Kidney (tissue), 13 donors: ENCODE measurements at regions not wholly inside any gene's neighbourhood (a gene's known extent, or its start where the extent isn't known, plus 50 kb on each side); places are given as distances from the start of the nearest gene placed in this dataset.

Experiments
- DNase-seq, 5 donors: peaks; one replicate each; pipeline ENCODE4 v3.0.0-alpha.2; 2013 to 2020
- FAIRE-seq: peaks from 2 replicates; lab custom pipeline; 2012; peaks lifted over from hg19 to GRCh38; lab: Jason Lieb, UNC
- H3K27ac ChIP-seq, 2 donors: one replicate each; pipeline ENCODE4 v1.7.0; 2013; ENCODE audit warnings: low read depth in 2 of 2, low read length in 2 of 2, inconsistent platforms in 1 of 2
- H3K27me3 ChIP-seq: one replicate; pipeline ENCODE4 v1.7.1; 2013; ENCODE audit warnings: low read length, inconsistent platforms; ENCODE audit not compliant: control insufficient read depth, insufficient read depth
- H3K36me3 ChIP-seq, 3 donors: one replicate each; pipeline versions ENCODE4 v1.7.0 to v1.7.1; 2013; ENCODE audit warnings: low read length in 3 of 3, control low read depth in 1 of 3, inconsistent platforms in 1 of 3; ENCODE audit not compliant: insufficient read depth in 3 of 3, control insufficient read depth in 2 of 3
- H3K4me1 ChIP-seq, 3 donors: one replicate each; pipeline versions ENCODE4 v1.7.0 to v1.7.1; 2013; ENCODE audit warnings: low read length in 3 of 3, inconsistent platforms in 1 of 3, low read depth in 1 of 3; ENCODE audit not compliant: control insufficient read depth in 2 of 3, insufficient read depth in 2 of 3
- H3K4me3 ChIP-seq, 3 donors: one replicate each; pipeline versions ENCODE4 v1.7.0 to v1.8.1; 2013; ENCODE audit warnings: low read length in 3 of 3, control low read depth in 1 of 3, inconsistent platforms in 1 of 3
- H3K9ac ChIP-seq, 3 donors: one replicate each; pipeline versions ENCODE4 v1.7.0 to v1.7.1; 2013; ENCODE audit warnings: low read length in 3 of 3, control low read depth in 1 of 3, inconsistent platforms in 1 of 3
- H3K9me3 ChIP-seq, 3 donors: one replicate each; pipeline versions ENCODE4 v1.7.0 to v1.7.1; 2013; ENCODE audit warnings: low read length in 3 of 3, control low read depth in 1 of 3, inconsistent platforms in 1 of 3; ENCODE audit not compliant: control insufficient read depth in 2 of 3, insufficient read depth in 1 of 3
- intact Hi-C: fragments of 100-400 bp; cut with DNase I; formaldehyde crosslinking; loops from one replicate; pipeline ENCODE4 v1.11.1; 2022
- TF ChIP-seq, protein P1 (sequence below): IDR thresholded peaks from 3 replicates; pipeline ENCODE4 v1.5.1; 2012; ENCODE audit warnings: mild to moderate bottlenecking, moderate library complexity, borderline replicate concordance; ENCODE audit not compliant: insufficient read depth; ENCODE audit errors: extremely low read depth
- donor health status: control.
- donor health status: control.
- donor health status: control.
- donor health status: control.
- donor health status: control.
- donor health status: DM: yes; HTN: yes; CAD: no.
- donor health status: Normal renal cell carcinoma (clear cell type).

DNA sequence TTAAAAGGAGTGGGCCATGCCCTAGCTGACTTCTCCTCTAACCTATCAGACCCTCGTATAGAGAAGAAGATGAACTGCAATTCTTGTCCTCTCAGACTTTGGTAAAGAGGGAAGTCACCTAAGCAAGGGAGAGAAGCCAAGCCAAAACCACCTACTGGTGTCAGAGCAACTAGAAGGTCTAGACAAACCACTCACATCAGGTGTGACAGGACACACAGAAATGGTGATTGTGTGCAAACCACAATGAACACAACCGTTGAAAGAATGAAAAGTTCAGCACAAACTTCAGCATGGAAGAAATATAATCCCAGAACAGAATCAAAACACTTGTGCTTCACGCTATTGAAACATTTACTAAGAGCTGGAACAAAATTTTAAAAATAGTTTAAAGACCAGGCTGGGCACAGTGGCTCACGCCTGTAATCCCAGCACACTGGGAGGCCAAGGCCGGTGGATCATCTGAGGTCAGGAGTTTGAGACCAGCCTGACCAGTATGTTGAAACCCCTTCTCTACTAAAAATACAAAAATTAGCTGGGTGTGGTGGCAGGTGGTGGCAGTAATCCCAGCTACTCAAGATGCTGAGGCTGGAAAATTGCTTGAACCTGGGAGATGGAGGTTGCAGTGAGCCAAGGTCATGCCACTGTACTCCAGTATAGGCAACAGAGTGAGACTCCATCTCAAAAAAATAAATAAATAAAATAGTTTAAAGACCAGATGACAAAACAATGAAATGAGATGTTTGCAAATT, 56.2 kb upstream of the NTF3 start:
- no peak for FAIRE-seq
- Histone ChIP-seq H3K27me3 (no peaks in the 10 kb centered on the region), H3K4me3 (no peak overlapping the region), H3K9ac (no peak overlapping the region), H3K4me1 (no peaks in the 10 kb centered on the region), H3K27ac (no peak overlapping the region), H3K9me3 (no peaks in the 10 kb centered on the region), H3K36me3 (no peaks in the 10 kb centered on the region)
- intact Hi-C loops: no loop called here
- DNase-seq: no peak
- TF ChIP-seq, protein P1, sequence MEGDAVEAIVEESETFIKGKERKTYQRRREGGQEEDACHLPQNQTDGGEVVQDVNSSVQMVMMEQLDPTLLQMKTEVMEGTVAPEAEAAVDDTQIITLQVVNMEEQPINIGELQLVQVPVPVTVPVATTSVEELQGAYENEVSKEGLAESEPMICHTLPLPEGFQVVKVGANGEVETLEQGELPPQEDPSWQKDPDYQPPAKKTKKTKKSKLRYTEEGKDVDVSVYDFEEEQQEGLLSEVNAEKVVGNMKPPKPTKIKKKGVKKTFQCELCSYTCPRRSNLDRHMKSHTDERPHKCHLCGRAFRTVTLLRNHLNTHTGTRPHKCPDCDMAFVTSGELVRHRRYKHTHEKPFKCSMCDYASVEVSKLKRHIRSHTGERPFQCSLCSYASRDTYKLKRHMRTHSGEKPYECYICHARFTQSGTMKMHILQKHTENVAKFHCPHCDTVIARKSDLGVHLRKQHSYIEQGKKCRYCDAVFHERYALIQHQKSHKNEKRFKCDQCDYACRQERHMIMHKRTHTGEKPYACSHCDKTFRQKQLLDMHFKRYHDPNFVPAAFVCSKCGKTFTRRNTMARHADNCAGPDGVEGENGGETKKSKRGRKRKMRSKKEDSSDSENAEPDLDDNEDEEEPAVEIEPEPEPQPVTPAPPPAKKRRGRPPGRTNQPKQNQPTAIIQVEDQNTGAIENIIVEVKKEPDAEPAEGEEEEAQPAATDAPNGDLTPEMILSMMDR: no peak

DNA sequence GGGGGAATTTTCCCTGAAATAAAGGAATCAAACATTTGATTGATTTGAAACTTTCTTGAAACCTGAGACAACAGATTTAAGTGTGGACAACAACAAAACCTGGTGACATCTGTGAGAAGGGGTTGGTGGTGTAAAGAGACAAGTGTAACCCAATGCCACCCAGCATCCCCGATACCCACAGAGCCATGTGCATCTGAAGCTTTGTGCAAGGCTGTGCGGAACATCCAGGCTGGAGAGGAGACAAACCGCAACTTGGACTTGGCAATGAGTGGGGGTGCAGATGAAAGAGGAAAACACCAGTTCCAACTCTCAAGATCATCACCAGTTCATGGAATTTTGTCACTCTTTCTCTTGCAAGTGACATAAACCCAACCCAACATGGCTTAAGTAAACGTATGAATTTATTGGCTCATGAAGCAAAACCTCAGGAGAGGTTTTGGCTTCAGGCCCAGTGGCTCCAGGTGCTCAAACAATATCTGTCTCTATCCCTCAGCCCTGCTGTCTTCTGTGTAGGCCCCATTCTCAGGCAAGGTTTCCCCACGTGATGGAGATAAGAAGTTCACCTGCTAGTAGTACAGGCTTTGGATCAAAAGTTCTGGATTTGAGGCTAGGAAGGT, 55.2 kb upstream of the NTF3 start:
- FAIRE-seq: no peak
- H3K4me1 ChIP-seq: no peaks in the 10 kb centered on the region
- no peaks in the 10 kb centered on the region for H3K36me3 ChIP-seq
- intact Hi-C loops: no loop called here
- H3K9me3 ChIP-seq: no peaks in the 10 kb centered on the region
- TF ChIP-seq, protein P1: no peak
- DNase-seq: no peak
- no peak overlapping the region for H3K4me3 ChIP-seq
- H3K27ac ChIP-seq: no peak overlapping the region
- H3K9ac ChIP-seq: no peak overlapping the region
- H3K27me3 ChIP-seq: no peaks in the 10 kb centered on the region

DNA sequence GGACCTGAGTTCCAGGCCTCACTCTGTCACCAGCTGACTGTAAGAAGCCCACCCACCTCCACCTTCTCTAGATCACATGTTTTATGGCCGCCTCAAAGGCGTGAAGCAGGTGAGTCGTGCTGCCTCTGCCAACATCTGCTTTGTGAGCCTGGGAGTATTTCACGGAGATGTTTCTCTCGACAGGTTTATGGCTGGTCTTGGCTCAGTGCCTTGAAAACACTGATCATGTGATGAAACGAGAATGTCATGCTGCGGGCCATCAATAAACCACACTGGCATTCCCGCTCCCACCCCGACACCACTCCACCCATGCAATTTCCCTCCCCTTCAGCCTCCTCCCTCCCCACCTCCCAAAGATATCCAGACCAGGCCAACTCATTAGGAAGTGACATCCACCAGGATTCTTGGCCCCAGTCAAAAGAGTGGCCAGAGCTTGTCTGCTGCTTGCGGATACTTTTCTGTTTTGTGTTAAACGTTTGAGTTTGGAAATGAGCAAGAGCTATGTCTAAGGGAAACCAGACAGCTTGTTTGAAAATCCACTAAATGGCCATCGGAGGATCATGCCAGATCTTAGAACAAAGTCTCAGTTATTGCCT, 53.8 kb upstream of the NTF3 start:
- no peaks in the 10 kb centered on the region for H3K9me3 ChIP-seq
- FAIRE-seq (no peak), DNase-seq (peak in 4 of 5 donors; percentile 83 to 93 (median 89))
- no peak overlapping the region for H3K9ac ChIP-seq
- H3K27me3 ChIP-seq: no peaks in the 10 kb centered on the region
- H3K27ac ChIP-seq: no peak overlapping the region
- TF ChIP-seq, protein P1: no peak
- H3K4me3 ChIP-seq: no peak overlapping the region
- no peaks in the 10 kb centered on the region for H3K4me1 ChIP-seq
- H3K36me3 ChIP-seq: no peaks in the 10 kb centered on the region
- intact Hi-C loops: no loop called here
